ENCODE measurements at regions not wholly inside any gene's neighbourhood (a gene's known extent, or its start where the extent isn't known, plus 50 kb on each side); places are given as distances from the start of the nearest gene placed in this dataset.

GRCh38 chr4:64130907-64131306, 278.3 kb downstream of the TECRL start (continued):
- TF ChIP-seq BCL3 (IDR thresholded peaks at IDR 0.05; ENCODE audit: borderline replicate concordance, insufficient read depth, low read depth, low read length, poor library complexity, severe bottlenecking) = no peak
- TF ChIP-seq POLR2A (IDR thresholded peaks at IDR 0.05; ENCODE audit: low read depth, low read length) = no peak
- no peak for TF ChIP-seq SUPT20H (IDR thresholded peaks at IDR 0.05; ENCODE audit: borderline replicate concordance, control insufficient read depth, low read depth, low read length)
- no peak for TF ChIP-seq CREM (IDR thresholded peaks at IDR 0.05; ENCODE audit: low read depth)
- TF ChIP-seq CUX1 (IDR thresholded peaks at IDR 0.05; ENCODE audit: insufficient replicate concordance, low read depth, low read length) = no peak

GRCh38 chr4:64125354-64125753, 283.9 kb downstream of the TECRL start:
- Histone ChIP-seq H3K4me2 (ENCODE audit: control insufficient read depth, insufficient read depth) (no peak overlapping the region), H3K9ac (ENCODE audit: control insufficient read depth, insufficient read depth, low read length) (no peak overlapping the region), H2AFZ (ENCODE audit: control insufficient read depth, low read depth, low read length) (no peak overlapping the region), H4K20me1 (ENCODE audit: control insufficient read depth, insufficient read depth) (no peaks in the 10 kb centered on the region), H3K4me3 (no peak overlapping the region), H3K4me1 (ENCODE audit: control insufficient read depth, insufficient read depth, low read length) (no peaks in the 10 kb centered on the region), H3K27ac (ENCODE audit: control insufficient read depth, insufficient read depth) (no peak overlapping the region), H3K27me3 (replicated peaks in 1 of 2; ENCODE audit: control insufficient read depth in 2 of 2, insufficient read depth in 2 of 2, low read length in 1 of 2) (no peaks in the 10 kb centered on the region), H3K36me3 (ENCODE audit: control insufficient read depth in 2 of 2, insufficient read depth in 2 of 2, low read length in 1 of 2) (no peaks in the 10 kb centered on the region), H3K9me3 (replicated peaks; ENCODE audit: control insufficient read depth, insufficient read depth, low read length) (no peaks in the 10 kb centered on the region), H3K79me2 (ENCODE audit: control insufficient read depth, insufficient read depth, low read length) (no peaks in the 10 kb centered on the region)
- no peak for DNase-seq (ENCODE audit: low read depth, low spot score)
- intact Hi-C loops (cut with micrococcal nuclease; ENCODE audit: unreplicated experiment) (no loop called here), in situ Hi-C loops (cut with MboI) (no loop called here)
- no peak for ATAC-seq
- ChIA-PET RAD21 (ENCODE audit: unreplicated experiment) (no interaction called here), SMC1A (ENCODE audit: uncharacterized antibody, unreplicated experiment) (no interaction called here), CTCF (no interaction called here), POLR2A (no interaction called here)
- WGBS (ENCODE audit: insufficient coverage, insufficient replicate concordance, low lambda C conversion rate, missing lambda C conversion rate) = 0% methylated on average over 1 of the region's 1 CpG
- no TSS peak for BruUV-seq (replicated peaks)
- no peak for FAIRE-seq
- TF ChIP-seq EED (IDR thresholded peaks at IDR 0.05; ENCODE audit: low read depth) (no peak), NBN (IDR thresholded peaks at IDR 0.05) (no peak), IKZF1 (conservative IDR thresholded peaks at IDR 0.05) (no peak), ATF3 (IDR thresholded peaks at IDR 0.05; ENCODE audit: borderline replicate concordance, extremely low read depth, low read depth, low read length) (no peak), PBX3 (IDR thresholded peaks at IDR 0.05; ENCODE audit: insufficient replicate concordance, low read depth, low read length) (no peak), HDGF (IDR thresholded peaks at IDR 0.05) (no peak), PML (IDR thresholded peaks at IDR 0.05; ENCODE audit: low read length) (no peak), SUPT20H (IDR thresholded peaks at IDR 0.05; ENCODE audit: borderline replicate concordance, control insufficient read depth, low read depth, low read length) (no peak)

Data from GM12878 (cell line).